ENCODE measurements at regions not wholly inside any gene's neighbourhood (a gene's known extent, or its start where the extent isn't known, plus 50 kb on each side); places are given as distances from the start of the nearest gene placed in this dataset.

DNA sequence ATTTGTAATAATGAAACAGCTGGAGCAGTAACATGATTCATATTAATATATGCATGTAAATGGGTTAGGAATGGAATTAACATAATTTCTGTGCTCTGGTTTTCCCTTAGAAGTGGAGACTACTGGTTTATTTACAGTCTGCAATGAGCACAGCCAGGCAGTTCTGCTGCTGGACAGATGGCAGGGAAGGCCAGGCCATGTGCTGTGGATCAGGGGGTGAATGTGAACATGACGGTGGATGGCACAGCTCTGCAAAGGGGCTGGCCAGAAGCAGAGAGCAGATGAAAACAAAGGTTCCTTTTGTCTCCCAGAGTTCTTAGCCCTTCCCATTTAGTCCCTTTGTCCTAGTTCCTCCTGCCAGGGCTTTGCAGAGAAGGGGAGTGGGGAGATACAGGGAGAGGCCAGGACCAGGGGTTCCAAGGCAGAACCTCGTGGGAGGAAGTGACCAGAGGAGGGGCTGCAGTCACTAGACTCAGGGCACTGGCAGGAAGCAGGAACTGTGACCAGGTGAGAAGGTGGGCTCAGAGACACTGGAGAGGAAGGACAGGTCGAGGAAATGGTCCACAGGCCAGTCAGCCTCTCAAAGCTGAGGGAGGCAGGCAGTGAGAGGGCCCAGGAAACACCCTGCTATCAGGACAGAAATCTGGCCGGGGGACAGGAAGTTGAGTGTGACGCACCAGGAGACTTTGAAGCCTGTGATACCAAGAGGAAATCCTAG is 112.9 kb upstream of the ATP8B1 start:
- Histone ChIP-seq H2BK5ac (ENCODE audit: insufficient read length, low read length) (no peak overlapping the region), H3K4me2 (ENCODE audit: insufficient read depth, insufficient read length, low read length) (no peak overlapping the region), H4K8ac (replicated peaks; ENCODE audit: insufficient read length, low read depth, low read length) (no peak overlapping the region), H3K18ac (ENCODE audit: insufficient read length, low read depth, low read length) (no peak overlapping the region), H4K20me1 (ENCODE audit: control insufficient read depth, insufficient read depth, insufficient read length) (no peaks in the 10 kb centered on the region), H2BK120ac (ENCODE audit: low read depth, low read length, poor library complexity, severe bottlenecking) (no peak overlapping the region), H3K4me1 (ENCODE audit: insufficient read depth, low read length) (no peaks in the 10 kb centered on the region), H3K79me1 (ENCODE audit: insufficient read depth, low read depth, low read length, poor library complexity, severe bottlenecking) (no peaks in the 10 kb centered on the region), H3K14ac (ENCODE audit: insufficient read depth, low read length) (no peak overlapping the region), H2BK12ac (ENCODE audit: insufficient read length, low read depth, low read length) (no peak overlapping the region), H3K27ac (ENCODE audit: insufficient read length, low read depth, low read length) (no peak overlapping the region), H3K23me2 (ENCODE audit: insufficient read length, low read depth, low read length, poor library complexity, severe bottlenecking) (no peaks in the 10 kb centered on the region), H3K4ac (ENCODE audit: low read depth, low read length) (no peak overlapping the region), H4K91ac (ENCODE audit: insufficient read length, low read depth, low read length) (no peak overlapping the region), H2BK20ac (ENCODE audit: low read depth, low read length, poor library complexity, severe bottlenecking) (no peak overlapping the region), H2AFZ (ENCODE audit: low read length) (peak overlapping the region; percentile 10), H3K9ac (ENCODE audit: extremely low read depth, insufficient read length, low read length) (no peak overlapping the region), H3T11ph (ENCODE audit: low read length) (no peak overlapping the region), H3K27me3 (ENCODE audit: insufficient read depth, low read length) (no peaks in the 10 kb centered on the region), H3K56ac (ENCODE audit: insufficient read length, low read depth, low read length) (no peak overlapping the region), H2BK15ac (ENCODE audit: low read depth, low read length) (no peak overlapping the region), H2AK5ac (ENCODE audit: insufficient read length, low read length) (no peak overlapping the region), H4K5ac (ENCODE audit: insufficient read length, low read depth, low read length) (no peak overlapping the region), H3K79me2 (ENCODE audit: insufficient read depth, low read length) (no peaks in the 10 kb centered on the region), H3K9me3 (ENCODE audit: control insufficient read depth, low read depth, low read length) (no peaks in the 10 kb centered on the region), H3K23ac (ENCODE audit: insufficient read length, low read depth, low read length) (no peak overlapping the region)
- Mint-ChIP-seq H3K4me3 (no peak overlapping the region), H3K9me3 (no peaks in the 10 kb centered on the region), H3K27ac (peak overlapping the region; percentile 25 to 83 (median 63); a peak in 5 of 7 replicates), H3K27me3 (ENCODE audit: low read depth) (peaks cover 2% of the 10 kb centered on the region), H3K4me1 (peaks cover 11 to 13% of the 10 kb centered on the region in 2 experiments), H3K36me3 (ENCODE audit: insufficient read depth in 1 of 3, low read depth in 3 of 3) (no peaks in the 10 kb centered on the region)
- WGBS (ENCODE audit: extremely low coverage, insufficient read length, low lambda C conversion rate), result no CpG with 5 or more reads among the region's 5 CpGs
- TF ChIP-seq, protein P1, sequence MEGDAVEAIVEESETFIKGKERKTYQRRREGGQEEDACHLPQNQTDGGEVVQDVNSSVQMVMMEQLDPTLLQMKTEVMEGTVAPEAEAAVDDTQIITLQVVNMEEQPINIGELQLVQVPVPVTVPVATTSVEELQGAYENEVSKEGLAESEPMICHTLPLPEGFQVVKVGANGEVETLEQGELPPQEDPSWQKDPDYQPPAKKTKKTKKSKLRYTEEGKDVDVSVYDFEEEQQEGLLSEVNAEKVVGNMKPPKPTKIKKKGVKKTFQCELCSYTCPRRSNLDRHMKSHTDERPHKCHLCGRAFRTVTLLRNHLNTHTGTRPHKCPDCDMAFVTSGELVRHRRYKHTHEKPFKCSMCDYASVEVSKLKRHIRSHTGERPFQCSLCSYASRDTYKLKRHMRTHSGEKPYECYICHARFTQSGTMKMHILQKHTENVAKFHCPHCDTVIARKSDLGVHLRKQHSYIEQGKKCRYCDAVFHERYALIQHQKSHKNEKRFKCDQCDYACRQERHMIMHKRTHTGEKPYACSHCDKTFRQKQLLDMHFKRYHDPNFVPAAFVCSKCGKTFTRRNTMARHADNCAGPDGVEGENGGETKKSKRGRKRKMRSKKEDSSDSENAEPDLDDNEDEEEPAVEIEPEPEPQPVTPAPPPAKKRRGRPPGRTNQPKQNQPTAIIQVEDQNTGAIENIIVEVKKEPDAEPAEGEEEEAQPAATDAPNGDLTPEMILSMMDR (conservative IDR thresholded peaks at IDR 0.05), result no peak
- DNase-seq, result no peak

Measured in H9 (cell line).